ENCODE measurements at regions not wholly inside any gene's neighbourhood (a gene's known extent, or its start where the extent isn't known, plus 50 kb on each side); places are given as distances from the start of the nearest gene placed in this dataset.

- Histone ChIP-seq H3K27me3 (ENCODE audit: low read length) (peaks cover 68% of the 10 kb centered on the region), H4K20me1 (ENCODE audit: low read length) (no peaks in the 10 kb centered on the region), H3K27ac (ENCODE audit: low read length) (no peak overlapping the region), H3K9me3 (ENCODE audit: low read length) (no peaks in the 10 kb centered on the region), H3K9ac (ENCODE audit: low read length) (no peak overlapping the region), H3K4me2 (ENCODE audit: low read length) (no peak overlapping the region), H3K36me3 (ENCODE audit: low read depth, low read length) (no peaks in the 10 kb centered on the region), H3K4me3 (ENCODE audit: low read length) (no peak overlapping the region), H2AFZ (ENCODE audit: low read length) (no peak overlapping the region), H3K4me1 (ENCODE audit: insufficient read depth, low read length) (no peaks in the 10 kb centered on the region), H3K9me2 (replicated peaks; ENCODE audit: low read length) (no peaks in the 10 kb centered on the region), H3F3A (ENCODE audit: low read length, unreplicated experiment) (no peaks in the 10 kb centered on the region), H3K79me2 (ENCODE audit: low read length) (no peaks in the 10 kb centered on the region)
- DNase-seq (no peak), ATAC-seq (no peak)
- intact Hi-C loops (cut with micrococcal nuclease), result no loop called here
- CTCF ChIA-PET, result no interaction called here
- BruUV-seq (replicated peaks), result no TSS peak
- TF ChIP-seq EZH2 (IDR thresholded peaks at IDR 0.05; ENCODE audit: low read length, unreplicated experiment) (no peak), CTCF (conservative IDR thresholded peaks at IDR 0.05; ENCODE audit: low read depth, low read length) (no peak), EZH2phosphoT487 (IDR thresholded peaks at IDR 0.05; ENCODE audit: borderline replicate concordance, low read length) (no peak)
- POLR2A ChIA-PET (ENCODE audit: unreplicated experiment), result no interaction called here
Observed at GRCh38 chr17:74130276-74130675, 73.2 kb upstream of the RPL38 start.

GRCh38 chr17:74130841-74131240 is 72.6 kb upstream of the RPL38 start:
- Histone ChIP-seq H3K9me3 (ENCODE audit: low read length) (no peaks in the 10 kb centered on the region), H3K4me1 (ENCODE audit: insufficient read depth, low read length) (no peaks in the 10 kb centered on the region), H4K20me1 (ENCODE audit: low read length) (no peaks in the 10 kb centered on the region), H3K9ac (ENCODE audit: low read length) (no peak overlapping the region), H3K9me2 (replicated peaks; ENCODE audit: low read length) (no peaks in the 10 kb centered on the region), H3K27ac (ENCODE audit: low read length) (no peak overlapping the region), H2AFZ (ENCODE audit: low read length) (no peak overlapping the region), H3F3A (ENCODE audit: low read length, unreplicated experiment) (no peaks in the 10 kb centered on the region), H3K79me2 (ENCODE audit: low read length) (no peaks in the 10 kb centered on the region), H3K4me2 (ENCODE audit: low read length) (no peak overlapping the region), H3K36me3 (ENCODE audit: low read depth, low read length) (no peaks in the 10 kb centered on the region), H3K27me3 (ENCODE audit: low read length) (peaks cover 68% of the 10 kb centered on the region), H3K4me3 (ENCODE audit: low read length) (no peak overlapping the region)
- no TSS peak for BruUV-seq (replicated peaks)
- ATAC-seq (no peak), DNase-seq (no peak)
- TF ChIP-seq EZH2 (IDR thresholded peaks at IDR 0.05; ENCODE audit: low read length, unreplicated experiment), result no peak
- no peak for TF ChIP-seq CTCF (conservative IDR thresholded peaks at IDR 0.05; ENCODE audit: low read depth, low read length)
- TF ChIP-seq EZH2phosphoT487 (IDR thresholded peaks at IDR 0.05; ENCODE audit: borderline replicate concordance, low read length), result no peak
- ChIA-PET CTCF (no interaction called here), POLR2A (ENCODE audit: unreplicated experiment) (no interaction called here)
- intact Hi-C loops (cut with micrococcal nuclease), result no loop called here

GRCh38 chr17:74132354-74132753 is 71.1 kb upstream of the RPL38 start:
- Histone ChIP-seq H3F3A (ENCODE audit: low read length, unreplicated experiment) (no peaks in the 10 kb centered on the region), H3K9ac (ENCODE audit: low read length) (no peak overlapping the region), H3K27ac (ENCODE audit: low read length) (no peak overlapping the region), H3K79me2 (ENCODE audit: low read length) (no peaks in the 10 kb centered on the region), H3K4me2 (ENCODE audit: low read length) (no peak overlapping the region), H3K9me2 (replicated peaks; ENCODE audit: low read length) (no peaks in the 10 kb centered on the region), H4K20me1 (ENCODE audit: low read length) (no peaks in the 10 kb centered on the region), H2AFZ (ENCODE audit: low read length) (no peak overlapping the region), H3K27me3 (ENCODE audit: low read length) (peaks cover 80% of the 10 kb centered on the region), H3K4me1 (ENCODE audit: insufficient read depth, low read length) (no peaks in the 10 kb centered on the region), H3K9me3 (ENCODE audit: low read length) (no peaks in the 10 kb centered on the region), H3K36me3 (ENCODE audit: low read depth, low read length) (no peaks in the 10 kb centered on the region), H3K4me3 (ENCODE audit: low read length) (no peak overlapping the region)
- DNase-seq (no peak), ATAC-seq (no peak)
- ChIA-PET CTCF (interaction anchor here (0.6 kb wide), 1 partner anchor 705 kb away, joined by 3 read pairs; no protein-coding TSS in a partner anchor), POLR2A (ENCODE audit: unreplicated experiment) (no interaction called here)
- BruUV-seq (replicated peaks), result no TSS peak
- TF ChIP-seq EZH2phosphoT487 (IDR thresholded peaks at IDR 0.05; ENCODE audit: borderline replicate concordance, low read length) (no peak), EZH2 (IDR thresholded peaks at IDR 0.05; ENCODE audit: low read length, unreplicated experiment) (no peak), CTCF (conservative IDR thresholded peaks at IDR 0.05; ENCODE audit: low read depth, low read length) (no peak)
- intact Hi-C loops (cut with micrococcal nuclease), result no loop called here

Data from PC-3 (cell line).